CD14-positive monocyte (primary cell): ENCODE measurements at regions not wholly inside any gene's neighbourhood (a gene's known extent, or its start where the extent isn't known, plus 50 kb on each side); places are given as distances from the start of the nearest gene placed in this dataset.

ENCODE experiments used
- DNase-seq, 3 donors: peaks; one replicate each; pipeline ENCODE4 v3.0.0-alpha.2; 2011 to 2022
- H2AFZ ChIP-seq: 2 replicates; pipeline ENCODE4 v1.6.0; 2012; ENCODE audit warnings: mild to moderate bottlenecking, low read depth, low read length, inconsistent platforms; ENCODE audit not compliant: insufficient read depth, poor library complexity, severe bottlenecking
- H3K27ac ChIP-seq, 2 donors: 1 replicate in 1 of 2; 2 replicates in 1 of 2; pipeline ENCODE4 v1.5.1; 2012 to 2013; ENCODE audit warnings: low read length in 2 of 2, control low read depth in 1 of 2, inconsistent platforms in 1 of 2, low read depth in 1 of 2, mild to moderate bottlenecking in 1 of 2
- H3K27me3 ChIP-seq, 2 donors: one replicate each; pipeline versions ENCODE4 v1.6.0 to v1.6.1; 2011 to 2013; ENCODE audit warnings: low read length in 2 of 2; ENCODE audit not compliant: control insufficient read depth in 2 of 2, insufficient read depth in 2 of 2
- H3K36me3 ChIP-seq, 2 donors: replicated peaks in 1 of 2; 1 replicate in 1 of 2; 2 replicates in 1 of 2; pipeline versions ENCODE4 v1.5.1 to v1.6.1; 2012 to 2013; ENCODE audit warnings: low read length in 2 of 2, control low read depth in 1 of 2, inconsistent platforms in 1 of 2, mild to moderate bottlenecking in 1 of 2; ENCODE audit not compliant: insufficient read depth in 2 of 2, control insufficient read depth in 1 of 2
- H3K4me1 ChIP-seq, 2 donors: 1 replicate in 1 of 2; 2 replicates in 1 of 2; pipeline versions ENCODE4 v1.5.1 to v1.6.1; 2012 to 2013; ENCODE audit warnings: low read length in 2 of 2, control low read depth in 1 of 2, inconsistent platforms in 1 of 2, mild to moderate bottlenecking in 1 of 2, moderate library complexity in 1 of 2; ENCODE audit not compliant: insufficient read depth in 2 of 2, control insufficient read depth in 1 of 2
- H3K4me2 ChIP-seq: replicated peaks from 2 replicates; pipeline ENCODE3; 2012; ENCODE audit warnings: low read length, moderate library complexity, mild to moderate bottlenecking; ENCODE audit not compliant: poor library complexity, severe bottlenecking; ENCODE audit errors: extremely low read depth
- H3K4me3 ChIP-seq, 3 experiments: fragments of 200-600 bp in 1 of 3; sonication (generic) in 1 of 3; replicated peaks in 1 of 3; 1 replicate in 2 of 3; 2 replicates in 1 of 3; pipeline ENCODE4 v1.5.1; 2011 to 2013; ENCODE audit warnings: low read length in 3 of 3, mild to moderate bottlenecking in 3 of 3, control low read depth in 2 of 3, low read depth in 2 of 3, inconsistent platforms in 1 of 3, moderate library complexity in 1 of 3
- H3K79me2 ChIP-seq: 2 replicates; pipeline ENCODE4 v1.6.0; 2012; ENCODE audit warnings: mild to moderate bottlenecking, control low read depth, inconsistent platforms, low read length, moderate library complexity; ENCODE audit not compliant: insufficient read depth
- H3K9ac ChIP-seq: 2 replicates; pipeline ENCODE4 v1.6.0; 2017; ENCODE audit warnings: low read length, mild to moderate bottlenecking; ENCODE audit not compliant: insufficient read depth, poor library complexity, severe bottlenecking
- H3K9me3 ChIP-seq, 2 donors: replicated peaks in 1 of 2; 1 replicate in 1 of 2; 2 replicates in 1 of 2; pipeline versions ENCODE4 v1.5.1 to v1.6.1; 2012 to 2013; ENCODE audit warnings: low read length in 2 of 2, control low read depth in 1 of 2; ENCODE audit not compliant: control insufficient read depth in 1 of 2, insufficient read depth in 1 of 2
- H4K20me1 ChIP-seq: 2 replicates; pipeline ENCODE4 v1.6.0; 2012; ENCODE audit warnings: mild to moderate bottlenecking, low read length, control low read depth, moderate library complexity; ENCODE audit not compliant: insufficient read depth
- H3K27ac Mint-ChIP-seq, 7 donors: one replicate each; pipeline ENCODE4 v1.8.0; 2020; ENCODE audit warnings: mild to moderate bottlenecking in 7 of 7, mixed read lengths in 7 of 7, moderate library complexity in 6 of 7, inconsistent platforms in 2 of 7
- H3K27me3 Mint-ChIP-seq, 3 donors: one replicate each; pipeline ENCODE4 v1.8.0; 2021 to 2022; ENCODE audit warnings: low read depth in 3 of 3, mild to moderate bottlenecking in 3 of 3, mixed read lengths in 3 of 3, moderate library complexity in 3 of 3, inconsistent platforms in 1 of 3
- H3K36me3 Mint-ChIP-seq, 2 donors: one replicate each; pipeline ENCODE4 v1.8.0; 2020; ENCODE audit warnings: mixed read lengths in 2 of 2, inconsistent platforms in 1 of 2, mild to moderate bottlenecking in 1 of 2
- H3K4me1 Mint-ChIP-seq: one replicate; pipeline ENCODE4 v1.8.0; 2020; ENCODE audit warnings: mild to moderate bottlenecking, mixed read lengths
- H3K4me3 Mint-ChIP-seq, 2 donors: one replicate each; pipeline ENCODE4 v1.8.0; 2020; ENCODE audit warnings: mild to moderate bottlenecking in 2 of 2, mixed read lengths in 2 of 2, moderate library complexity in 1 of 2
- H3K9me3 Mint-ChIP-seq, 7 donors: one replicate each; pipeline ENCODE4 v1.8.0; 2020 to 2022; ENCODE audit warnings: mixed read lengths in 7 of 7, mild to moderate bottlenecking in 6 of 7, moderate library complexity in 6 of 7, inconsistent platforms in 2 of 7
- CTCF ChIP-seq: fragments of 200-600 bp; IDR thresholded peaks from one replicate; pipeline ENCODE4 v1.8.0; 2022; ENCODE audit warnings: antibody characterized with exemption, mild to moderate bottlenecking
- WGBS: methylation state at CpG from one replicate; pipeline ENCODE4 v1.1.5; 2013; ENCODE audit warnings: missing lambda C conversion rate; ENCODE audit not compliant: insufficient coverage; 5-methylcytosine and 5-hydroxymethylcytosine counted together
- intact Hi-C, 2 donors: fragments of 100-400 bp; cut with micrococcal nuclease; formaldehyde crosslinking; loops; one replicate each; pipeline versions ENCODE4 v1.15.0 to v1.15.1; 2023

- intact Hi-C loops, result no loop called here
Observed at GRCh38 chr18:28712796-28713425, 536.0 kb upstream of the CDH2 start.

GRCh38 chr18:28712172-28712571, 535.2 kb upstream of the CDH2 start:
- Histone ChIP-seq H3K36me3 (no peaks in the 10 kb centered on the region), H3K4me2 (no peak overlapping the region), H3K4me3 (no peak overlapping the region), H3K79me2 (no peaks in the 10 kb centered on the region), H3K27me3 (no peaks in the 10 kb centered on the region), H3K27ac (no peak overlapping the region), H3K9me3 (no peaks in the 10 kb centered on the region), H3K9ac (no peak overlapping the region), H3K4me1 (no peaks in the 10 kb centered on the region), H4K20me1 (no peaks in the 10 kb centered on the region), H2AFZ (no peak overlapping the region)
- no peak overlapping the region for H3K27ac Mint-ChIP-seq
- H3K4me3 Mint-ChIP-seq, result no peak overlapping the region
- intact Hi-C loops, result no loop called here
- no peaks in the 10 kb centered on the region for H3K36me3 Mint-ChIP-seq
- peaks cover 0 to 4% (median 0%) of the 10 kb centered on the region in 7 donors for H3K9me3 Mint-ChIP-seq
- H3K27me3 Mint-ChIP-seq, result peaks cover 0 to 5% (median 0%) of the 10 kb centered on the region in 3 donors
- WGBS, result no CpG with 5 or more reads among the region's 1 CpG
- no peaks in the 10 kb centered on the region for H3K4me1 Mint-ChIP-seq
- no peak for DNase-seq
- TF ChIP-seq CTCF, result no peak

More at GRCh38 chr18:28712796-28713425, 536.0 kb upstream of the CDH2 start:
- no peaks in the 10 kb centered on the region for H3K27me3 ChIP-seq
- Mint-ChIP-seq H3K27ac (no peak overlapping the region), H3K27me3 (peaks cover 0 to 5% (median 0%) of the 10 kb centered on the region in 3 donors), H3K4me1 (no peaks in the 10 kb centered on the region), H3K9me3 (peaks cover 0 to 5% (median 2%) of the 10 kb centered on the region in 7 donors), H3K4me3 (no peak overlapping the region), H3K36me3 (no peaks in the 10 kb centered on the region)
- TF ChIP-seq CTCF, result no peak
- H2AFZ ChIP-seq, result no peak overlapping the region
- H3K4me3 ChIP-seq, result no peak overlapping the region
- H3K27ac ChIP-seq, result no peak overlapping the region
- H4K20me1 ChIP-seq, result no peaks in the 10 kb centered on the region
- no peaks in the 10 kb centered on the region for H3K79me2 ChIP-seq
- DNase-seq, result no peak
- no peaks in the 10 kb centered on the region for H3K4me1 ChIP-seq
- WGBS, result 95% methylated on average over 3 of the region's 4 CpGs
- no peak overlapping the region for H3K4me2 ChIP-seq
- no peaks in the 10 kb centered on the region for H3K36me3 ChIP-seq
- H3K9me3 ChIP-seq, result no peaks in the 10 kb centered on the region
- H3K9ac ChIP-seq, result no peak overlapping the region
